Uterus (tissue), 2 donors: ENCODE measurements at regions not wholly inside any gene's neighbourhood (a gene's known extent, or its start where the extent isn't known, plus 50 kb on each side); places are given as distances from the start of the nearest gene placed in this dataset.

Experiments used
- POLR2A ChIP-seq, 2 donors: fragments of 450-650 bp; IDR thresholded peaks; one replicate each; pipeline ENCODE4 v1.6.1; 2016; ENCODE audit warnings: antibody characterized with exemption in 2 of 2, mild to moderate bottlenecking in 1 of 2, moderate library complexity in 1 of 2
- TF ChIP-seq, protein P1 (sequence below), 4 experiments: fragments of 200-600 bp in 2 of 4; fragments of 450-650 bp in 2 of 4; sonication (generic) in 2 of 4; IDR thresholded peaks; one replicate each; pipeline ENCODE4 v1.5.1; 2016 to 2019; ENCODE audit warnings: antibody characterized with exemption in 4 of 4, mild to moderate bottlenecking in 2 of 4, moderate library complexity in 1 of 4

DNA sequence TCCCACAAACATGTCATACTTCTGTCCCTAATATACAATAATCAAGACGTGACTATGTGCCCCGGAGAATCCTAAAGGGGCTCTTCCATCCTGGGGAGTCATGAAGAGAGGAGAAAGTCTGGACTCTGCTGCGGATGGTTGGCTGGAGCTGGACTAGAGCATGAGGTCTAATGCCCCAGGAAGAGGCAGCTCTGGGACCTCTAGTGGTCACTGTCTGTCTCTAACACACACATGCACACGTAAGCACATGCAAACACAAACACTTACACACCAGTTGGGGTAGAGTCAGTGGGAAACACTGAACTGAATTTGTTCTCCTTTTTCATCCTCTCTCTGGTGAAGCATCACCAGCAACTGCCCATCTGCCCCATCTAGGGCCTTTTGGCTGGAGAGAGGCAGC lies 271.6 kb downstream of the TDRD15 start:
- no peak for TF ChIP-seq POLR2A (IDR thresholded peaks at IDR 0.05)
- TF ChIP-seq, protein P1, sequence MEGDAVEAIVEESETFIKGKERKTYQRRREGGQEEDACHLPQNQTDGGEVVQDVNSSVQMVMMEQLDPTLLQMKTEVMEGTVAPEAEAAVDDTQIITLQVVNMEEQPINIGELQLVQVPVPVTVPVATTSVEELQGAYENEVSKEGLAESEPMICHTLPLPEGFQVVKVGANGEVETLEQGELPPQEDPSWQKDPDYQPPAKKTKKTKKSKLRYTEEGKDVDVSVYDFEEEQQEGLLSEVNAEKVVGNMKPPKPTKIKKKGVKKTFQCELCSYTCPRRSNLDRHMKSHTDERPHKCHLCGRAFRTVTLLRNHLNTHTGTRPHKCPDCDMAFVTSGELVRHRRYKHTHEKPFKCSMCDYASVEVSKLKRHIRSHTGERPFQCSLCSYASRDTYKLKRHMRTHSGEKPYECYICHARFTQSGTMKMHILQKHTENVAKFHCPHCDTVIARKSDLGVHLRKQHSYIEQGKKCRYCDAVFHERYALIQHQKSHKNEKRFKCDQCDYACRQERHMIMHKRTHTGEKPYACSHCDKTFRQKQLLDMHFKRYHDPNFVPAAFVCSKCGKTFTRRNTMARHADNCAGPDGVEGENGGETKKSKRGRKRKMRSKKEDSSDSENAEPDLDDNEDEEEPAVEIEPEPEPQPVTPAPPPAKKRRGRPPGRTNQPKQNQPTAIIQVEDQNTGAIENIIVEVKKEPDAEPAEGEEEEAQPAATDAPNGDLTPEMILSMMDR (IDR thresholded peaks at IDR 0.05) = no peak
